ENCODE measurements at regions not wholly inside any gene's neighbourhood (a gene's known extent, or its start where the extent isn't known, plus 50 kb on each side); places are given as distances from the start of the nearest gene placed in this dataset.
"Not testable (repeated sequence)": the region's sequence is repeated elsewhere in the genome, so short reads cannot be mapped to it uniquely, and the experiment has no call there.

GRCh38 chr2:39837856-39838453, 58.9 kb upstream of the THUMPD2 start:
- DNase-seq (ENCODE audit: low spot score) (no peak), ATAC-seq (ENCODE audit: low read depth) (peak; percentile 42; the same call in 1 of the 3 replicates)
- H3K27ac ChIP-seq (ENCODE audit: poor library complexity, severe bottlenecking): no peak overlapping the region

DNA sequence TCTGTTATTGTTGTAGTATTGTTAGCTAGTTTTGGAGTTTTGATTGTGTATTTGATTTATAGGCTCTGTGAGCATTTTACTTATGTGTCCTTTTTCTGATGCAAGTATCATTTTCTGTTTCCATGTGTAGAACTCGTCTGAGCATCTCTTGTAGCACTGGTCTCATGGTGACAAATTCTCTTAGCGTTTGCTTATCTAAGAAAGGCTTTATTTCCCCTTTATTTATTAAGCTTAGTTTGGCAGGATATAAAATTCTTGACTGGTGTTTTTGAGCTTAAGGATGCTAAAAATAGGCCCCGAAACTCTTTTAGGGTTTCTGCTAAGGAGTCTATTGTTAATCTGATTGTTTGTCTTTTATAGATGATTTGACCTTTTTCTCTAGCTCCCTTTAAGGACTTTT, 57.6 kb upstream of the THUMPD2 start:
- Histone ChIP-seq H3K27ac (ENCODE audit: poor library complexity, severe bottlenecking) (no peak overlapping the region), H3K36me3 (ENCODE audit: low read depth) (no peaks in the 10 kb centered on the region), H3K27me3 (ENCODE audit: insufficient read depth, poor library complexity, severe bottlenecking) (no peaks in the 10 kb centered on the region), H3K9me3 (ENCODE audit: severe bottlenecking) (peaks cover 4% of the 10 kb centered on the region), H3K4me3 (ENCODE audit: severe bottlenecking) (no peak overlapping the region), H3K4me1 (ENCODE audit: insufficient read depth, poor library complexity, severe bottlenecking) (no peaks in the 10 kb centered on the region)
- ATAC-seq (ENCODE audit: low read depth) (no peak), DNase-seq (ENCODE audit: low spot score) (no peak)
- no peak for TF ChIP-seq CTCF (IDR thresholded peaks at IDR 0.05; ENCODE audit: poor library complexity, severe bottlenecking)

More at GRCh38 chr2:39837856-39838453, 58.9 kb upstream of the THUMPD2 start:
- no peak overlapping the region for H3K4me3 ChIP-seq (ENCODE audit: severe bottlenecking)
- no peaks in the 10 kb centered on the region for H3K27me3 ChIP-seq (ENCODE audit: insufficient read depth, poor library complexity, severe bottlenecking)
- no peaks in the 10 kb centered on the region for H3K36me3 ChIP-seq (ENCODE audit: low read depth)
- no peaks in the 10 kb centered on the region for H3K4me1 ChIP-seq (ENCODE audit: insufficient read depth, poor library complexity, severe bottlenecking)
- peaks cover 4% of the 10 kb centered on the region for H3K9me3 ChIP-seq (ENCODE audit: severe bottlenecking)
- peak; percentile 78 for TF ChIP-seq CTCF (IDR thresholded peaks at IDR 0.05; ENCODE audit: poor library complexity, severe bottlenecking)

GRCh38 chr2:39834426-39834825, 55.4 kb upstream of the THUMPD2 start:
- Histone ChIP-seq H3K4me1 (ENCODE audit: insufficient read depth, poor library complexity, severe bottlenecking) (no peaks in the 10 kb centered on the region), H3K9me3 (ENCODE audit: severe bottlenecking) (peaks cover 4% of the 10 kb centered on the region), H3K4me3 (ENCODE audit: severe bottlenecking) (no peak overlapping the region), H3K27ac (ENCODE audit: poor library complexity, severe bottlenecking) (no peak overlapping the region), H3K36me3 (ENCODE audit: low read depth) (no peaks in the 10 kb centered on the region), H3K27me3 (ENCODE audit: insufficient read depth, poor library complexity, severe bottlenecking) (no peaks in the 10 kb centered on the region)
- TF ChIP-seq CTCF (IDR thresholded peaks at IDR 0.05; ENCODE audit: poor library complexity, severe bottlenecking): no peak
- ATAC-seq (ENCODE audit: low read depth): no peak
- no peak for DNase-seq (ENCODE audit: low spot score)

DNA sequence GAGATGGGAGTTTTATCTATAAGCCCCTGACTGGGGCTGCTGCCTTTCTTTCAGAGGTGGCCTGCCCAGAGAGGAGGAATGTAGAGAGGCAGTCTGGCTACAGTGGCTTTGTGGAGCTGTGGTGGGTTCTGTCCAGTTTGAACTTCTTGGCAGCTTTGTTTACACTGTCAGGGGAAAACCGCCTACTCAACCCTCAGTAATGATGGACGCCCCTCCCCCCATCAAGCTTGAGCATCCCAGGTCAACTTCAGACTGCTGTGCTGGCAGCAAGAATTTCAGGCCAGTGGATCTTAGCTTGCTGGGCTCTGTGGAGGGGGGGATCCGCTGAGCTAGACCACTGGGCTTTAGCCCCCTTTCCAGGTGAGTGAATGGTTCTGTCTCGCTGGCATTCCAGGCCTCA, 51.6 kb upstream of the THUMPD2 start:
- not testable (repeated sequence) for H3K36me3 ChIP-seq (ENCODE audit: low read depth); H3K27me3 ChIP-seq (ENCODE audit: insufficient read depth, poor library complexity, severe bottlenecking); ATAC-seq (ENCODE audit: low read depth); H3K4me3 ChIP-seq (ENCODE audit: severe bottlenecking); H3K4me1 ChIP-seq (ENCODE audit: insufficient read depth, poor library complexity, severe bottlenecking); H3K9me3 ChIP-seq (ENCODE audit: severe bottlenecking); DNase-seq (ENCODE audit: low spot score); H3K27ac ChIP-seq (ENCODE audit: poor library complexity, severe bottlenecking)
